ENCODE measurements at regions not wholly inside any gene's neighbourhood (a gene's known extent, or its start where the extent isn't known, plus 50 kb on each side); places are given as distances from the start of the nearest gene placed in this dataset.

GRCh38 chr1:57512386-57512785 lies 88.5 kb upstream of the DAB1 start:
- TF ChIP-seq, protein P1, sequence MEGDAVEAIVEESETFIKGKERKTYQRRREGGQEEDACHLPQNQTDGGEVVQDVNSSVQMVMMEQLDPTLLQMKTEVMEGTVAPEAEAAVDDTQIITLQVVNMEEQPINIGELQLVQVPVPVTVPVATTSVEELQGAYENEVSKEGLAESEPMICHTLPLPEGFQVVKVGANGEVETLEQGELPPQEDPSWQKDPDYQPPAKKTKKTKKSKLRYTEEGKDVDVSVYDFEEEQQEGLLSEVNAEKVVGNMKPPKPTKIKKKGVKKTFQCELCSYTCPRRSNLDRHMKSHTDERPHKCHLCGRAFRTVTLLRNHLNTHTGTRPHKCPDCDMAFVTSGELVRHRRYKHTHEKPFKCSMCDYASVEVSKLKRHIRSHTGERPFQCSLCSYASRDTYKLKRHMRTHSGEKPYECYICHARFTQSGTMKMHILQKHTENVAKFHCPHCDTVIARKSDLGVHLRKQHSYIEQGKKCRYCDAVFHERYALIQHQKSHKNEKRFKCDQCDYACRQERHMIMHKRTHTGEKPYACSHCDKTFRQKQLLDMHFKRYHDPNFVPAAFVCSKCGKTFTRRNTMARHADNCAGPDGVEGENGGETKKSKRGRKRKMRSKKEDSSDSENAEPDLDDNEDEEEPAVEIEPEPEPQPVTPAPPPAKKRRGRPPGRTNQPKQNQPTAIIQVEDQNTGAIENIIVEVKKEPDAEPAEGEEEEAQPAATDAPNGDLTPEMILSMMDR (IDR thresholded peaks at IDR 0.05; ENCODE audit: low read depth, low read length, missing control alignments): no peak
- DNase-seq (ENCODE audit: extremely low read depth, low read depth): no peak
- H3K4me3 ChIP-seq (replicated peaks; ENCODE audit: low read depth, low read length): no peak overlapping the region

- no peak overlapping the region for H3K4me3 ChIP-seq (replicated peaks; ENCODE audit: low read depth, low read length)
- no peak for DNase-seq (ENCODE audit: extremely low read depth, low read depth)
- TF ChIP-seq, protein P1 (IDR thresholded peaks at IDR 0.05; ENCODE audit: low read depth, low read length, missing control alignments): no peak
These were observed 83.1 kb upstream of the DAB1 start for GRCh38 chr1:57506941-57507340.

DNA sequence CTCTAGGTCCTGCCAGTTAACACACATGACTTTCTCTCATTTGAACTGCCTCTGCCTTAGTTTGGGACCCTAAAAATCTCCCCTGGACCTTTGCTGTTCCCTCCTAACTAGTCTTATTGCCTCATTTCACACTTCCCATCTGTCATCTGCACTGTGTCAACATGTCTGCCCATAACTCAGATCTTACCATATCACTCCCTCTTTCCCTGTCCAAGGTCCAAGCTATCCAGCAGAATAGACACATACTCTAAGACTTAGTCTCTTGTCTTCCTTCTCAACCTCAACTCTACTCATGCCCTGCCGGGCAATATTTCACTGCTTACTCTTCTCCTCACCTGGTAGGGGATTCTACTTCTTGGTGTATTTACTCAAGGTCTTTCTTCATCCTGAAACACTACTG lies 79.5 kb upstream of the DAB1 start:
- H3K4me3 ChIP-seq (replicated peaks; ENCODE audit: low read depth, low read length): no peak overlapping the region
- TF ChIP-seq, protein P1 (IDR thresholded peaks at IDR 0.05; ENCODE audit: low read depth, low read length, missing control alignments): no peak
- no peak for DNase-seq (ENCODE audit: extremely low read depth, low read depth)

DNA sequence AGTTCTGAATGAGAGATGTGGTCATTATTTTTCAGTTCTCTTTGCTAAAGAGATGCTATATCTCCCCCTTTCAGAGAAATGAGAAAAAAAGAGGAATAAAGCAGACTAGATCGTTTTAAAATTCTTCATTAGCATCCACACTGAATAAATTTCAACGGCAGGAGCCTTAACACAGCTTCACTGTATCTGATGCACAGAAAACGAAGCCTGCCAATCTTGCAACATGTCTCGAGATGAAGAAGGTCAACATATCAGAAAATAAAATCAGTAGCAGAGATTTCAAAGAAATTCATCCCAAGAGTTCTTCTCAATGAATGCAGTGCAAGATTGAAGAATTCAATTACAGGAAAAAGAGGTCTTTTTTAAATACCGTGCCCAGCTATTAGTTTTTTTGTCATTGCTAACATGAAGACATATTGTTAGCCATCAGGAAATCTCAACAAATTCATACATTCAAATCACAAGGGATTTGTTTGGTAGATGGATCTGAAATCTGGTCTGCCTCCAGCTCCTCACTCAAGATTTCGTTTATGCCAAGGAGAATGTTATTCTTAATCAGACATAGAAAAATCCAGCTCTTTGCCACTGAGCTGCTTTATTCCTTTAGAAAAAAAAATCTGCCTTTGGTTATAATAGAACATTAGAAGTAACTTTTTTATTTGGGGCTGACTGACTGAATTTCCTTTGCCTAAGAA lies 76.4 kb upstream of the DAB1 start:
- H3K4me3 ChIP-seq (replicated peaks; ENCODE audit: low read depth, low read length): no peak overlapping the region
- TF ChIP-seq, protein P1 (IDR thresholded peaks at IDR 0.05; ENCODE audit: low read depth, low read length, missing control alignments): no peak
- no peak for DNase-seq (ENCODE audit: extremely low read depth, low read depth)

GRCh38 chr1:57494530-57495079 lies 70.7 kb upstream of the DAB1 start:
- H3K4me3 ChIP-seq (replicated peaks; ENCODE audit: low read depth, low read length): no peak overlapping the region
- TF ChIP-seq, protein P1 (IDR thresholded peaks at IDR 0.05; ENCODE audit: low read depth, low read length, missing control alignments): no peak
- DNase-seq (ENCODE audit: extremely low read depth, low read depth): no peak

DNA sequence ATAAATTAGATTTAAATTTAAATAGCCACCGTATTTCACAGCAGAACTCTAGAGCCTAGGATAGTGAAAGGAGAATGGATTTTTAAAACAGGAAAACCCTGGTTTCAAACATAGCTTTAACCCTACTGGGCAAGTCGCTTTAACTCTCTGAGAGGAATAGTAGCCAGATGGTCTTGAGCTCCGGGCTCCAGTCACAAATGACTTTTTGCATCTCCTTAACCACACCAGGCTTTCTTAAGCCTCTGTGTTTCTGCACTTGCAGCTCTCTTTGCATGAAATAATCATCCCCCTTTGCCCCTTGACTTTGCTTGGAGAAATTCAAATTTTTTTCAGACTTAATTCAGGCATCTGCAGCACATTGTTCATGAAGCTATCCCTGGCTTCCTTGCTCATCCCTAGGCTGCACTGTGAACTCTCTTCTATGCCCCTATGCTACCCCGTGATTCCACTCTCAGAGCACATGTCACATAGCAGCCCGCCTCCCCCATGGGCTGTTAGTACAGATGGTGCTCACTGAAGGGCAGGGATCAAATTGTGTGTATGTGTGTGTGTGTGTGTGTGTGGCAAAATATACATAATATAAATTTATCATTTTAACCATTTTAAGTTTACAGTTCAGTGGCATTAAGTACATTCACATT lies 68.8 kb upstream of the DAB1 start:
- DNase-seq (ENCODE audit: extremely low read depth, low read depth): no peak
- no peak overlapping the region for H3K4me3 ChIP-seq (replicated peaks; ENCODE audit: low read depth, low read length)
- TF ChIP-seq, protein P1 (IDR thresholded peaks at IDR 0.05; ENCODE audit: low read depth, low read length, missing control alignments): no peak

Data from HFF-Myc (cell line).